GM19193 (cell line): ENCODE measurements at regions not wholly inside any gene's neighbourhood (a gene's known extent, or its start where the extent isn't known, plus 50 kb on each side); places are given as distances from the start of the nearest gene placed in this dataset.

Source experiments
- POLR2A ChIP-seq: IDR thresholded peaks from 4 replicates; pipeline ENCODE4 v1.6.1; 2011; ENCODE audit not compliant: insufficient read depth, insufficient read length; ENCODE audit errors: extremely low read depth

- no peak for TF ChIP-seq POLR2A
Observed at GRCh38 chr13:44174769-44175425, 198.7 kb upstream of the SERP2 start.

- no peak for TF ChIP-seq POLR2A
Observed at GRCh38 chr13:44176173-44176572, 197.5 kb upstream of the SERP2 start.

- TF ChIP-seq POLR2A, result no peak
Observed at GRCh38 chr13:44180876-44181536, 192.6 kb upstream of the SERP2 start.

- no peak for TF ChIP-seq POLR2A
Observed at GRCh38 chr13:44181931-44182330, 191.7 kb upstream of the SERP2 start.

- TF ChIP-seq POLR2A, result no peak
Observed at GRCh38 chr13:44184740-44185139, 188.9 kb upstream of the SERP2 start.

- TF ChIP-seq POLR2A, result no peak
Observed at GRCh38 chr13:44188257-44188656, 185.4 kb upstream of the SERP2 start.

GRCh38 chr13:44189085-44189484 lies 184.5 kb upstream of the SERP2 start:
- no peak for TF ChIP-seq POLR2A

GRCh38 chr13:44191103-44191502 lies 182.5 kb upstream of the SERP2 start:
- no peak for TF ChIP-seq POLR2A

- no peak for TF ChIP-seq POLR2A
Observed at GRCh38 chr13:44191504-44192171, 182.0 kb upstream of the SERP2 start.

- TF ChIP-seq POLR2A, result no peak
Observed at GRCh38 chr13:44193731-44194130, 179.9 kb upstream of the SERP2 start.

GRCh38 chr13:44195245-44195644 lies 178.4 kb upstream of the SERP2 start:
- no peak for TF ChIP-seq POLR2A

- TF ChIP-seq POLR2A, result no peak
Observed at GRCh38 chr13:44196196-44196751, 177.3 kb upstream of the SERP2 start.

GRCh38 chr13:44197791-44198770 lies 175.5 kb upstream of the SERP2 start:
- no peak for TF ChIP-seq POLR2A

GRCh38 chr13:44198826-44199225 lies 174.8 kb upstream of the SERP2 start:
- TF ChIP-seq POLR2A, result no peak
